Spleen (tissue), 7 donors: ENCODE measurements at regions not wholly inside any gene's neighbourhood (a gene's known extent, or its start where the extent isn't known, plus 50 kb on each side); places are given as distances from the start of the nearest gene placed in this dataset.

Experiments
- CTCF ChIP-seq, 11 experiments: fragments of 200-600 bp in 7 of 11; fragments of 450-650 bp in 4 of 11; sonication (generic) in 4 of 11; IDR thresholded peaks in 8 of 11; conservative IDR thresholded peaks in 3 of 11; 1 replicate in 7 of 11; 2 replicates in 4 of 11; pipeline versions ENCODE4 v1.4.0 to v1.8.0; 2016 to 2021; ENCODE audit warnings: antibody characterized with exemption in 11 of 11, inconsistent platforms in 4 of 11, mild to moderate bottlenecking in 1 of 11
- POLR2A ChIP-seq, 3 donors: fragments of 450-650 bp; IDR thresholded peaks; one replicate each; pipeline ENCODE4 v1.5.1; 2017; ENCODE audit warnings: antibody characterized with exemption in 3 of 3, mild to moderate bottlenecking in 1 of 3
- POLR2AphosphoS5 ChIP-seq, 3 donors: sonication (generic); formaldehyde crosslinking; IDR thresholded peaks; one replicate each; pipeline ENCODE4 v1.5.1; 2017; ENCODE audit warnings: antibody characterized with exemption in 3 of 3
- donor health status: DM: no; HTN: no; CAD: no; lungs with moderate emphysema.
- donor health status: DM: no; HTN: no; CAD: no.
- donor health status: DM: no; HTN: no; CAD: no.

DNA sequence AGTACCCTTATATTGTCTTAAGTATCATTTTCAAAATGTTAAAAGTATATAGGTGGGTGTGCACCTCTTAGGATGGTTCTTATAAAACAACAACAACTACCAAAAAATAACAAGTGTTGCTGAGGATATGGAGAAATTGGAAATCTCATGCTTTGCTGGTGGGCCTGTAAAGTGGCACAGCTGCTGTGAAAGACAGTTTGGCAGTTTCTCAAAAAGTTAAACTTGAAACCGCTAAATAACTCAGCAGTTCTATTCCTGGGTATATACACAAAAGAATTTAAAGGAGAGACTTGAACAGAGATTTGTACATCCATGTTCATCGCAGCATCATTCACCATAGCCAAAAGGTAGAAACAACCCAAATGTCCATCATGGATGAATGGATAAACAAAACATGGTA is 65.5 kb downstream of the HAND2 start:
- TF ChIP-seq POLR2AphosphoS5 (IDR thresholded peaks at IDR 0.05) (no peak), CTCF (IDR thresholded peaks at IDR 0.05 in 8 of 11, conservative IDR thresholded peaks at IDR 0.05 in 3 of 11) (no peak), POLR2A (IDR thresholded peaks at IDR 0.05) (no peak)
